DMS114 treated with DMSO at 0.1 percent for 48 hours (cell line): ENCODE measurements at regions not wholly inside any gene's neighbourhood (a gene's known extent, or its start where the extent isn't known, plus 50 kb on each side); places are given as distances from the start of the nearest gene placed in this dataset.

ENCODE experiments used
- DNase-seq: peaks from one replicate; lab custom pipeline; 2025; ENCODE audit not compliant: unreplicated experiment; lab: John Stamatoyannopoulos, UW

DNA sequence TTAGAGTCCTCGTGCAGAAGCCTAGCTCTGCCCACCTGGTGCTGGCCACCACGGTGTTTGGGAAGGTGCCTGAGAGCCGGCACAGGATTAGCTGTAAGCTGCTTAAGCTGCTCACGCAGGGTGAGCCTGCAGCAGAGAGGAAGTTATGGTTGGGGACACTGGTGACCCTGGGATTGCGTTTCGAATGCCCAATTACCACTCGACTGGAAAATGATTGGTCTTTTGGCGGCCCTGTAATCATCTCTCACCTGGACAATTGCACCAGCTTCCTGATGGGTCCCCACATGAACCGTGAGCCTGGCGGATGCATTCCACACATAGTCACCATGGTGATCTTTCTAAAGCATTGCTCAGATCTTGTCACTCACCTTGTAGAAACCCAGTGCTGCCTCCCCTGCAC is 442.3 kb upstream of the ZMIZ1 start:
- DNase-seq, result no peak

DNA sequence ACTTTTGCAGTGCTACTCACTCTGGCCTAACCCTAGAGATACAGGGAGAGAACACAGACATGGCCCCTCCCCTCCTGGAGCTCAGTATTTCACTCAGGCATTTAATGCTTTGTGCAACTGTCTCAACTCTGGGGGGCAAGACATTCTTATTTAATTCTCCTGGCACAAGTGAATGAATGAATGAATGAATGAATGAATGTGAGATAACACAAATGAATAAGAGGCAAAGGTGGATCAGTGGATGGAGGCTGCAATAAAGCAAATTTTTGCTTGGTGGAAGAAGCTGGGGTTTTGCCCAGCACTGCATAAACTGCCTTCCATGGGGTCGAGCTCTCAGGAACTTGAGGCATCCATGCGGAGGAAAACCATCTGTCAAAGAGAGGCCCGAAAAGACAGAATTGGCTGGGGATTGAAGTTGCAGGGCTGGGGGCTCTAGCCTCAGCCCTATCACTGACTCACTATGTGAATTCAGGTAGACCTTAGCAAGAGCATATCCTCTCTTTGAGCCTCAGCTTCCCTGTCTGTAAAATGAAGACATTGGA is 441.4 kb upstream of the ZMIZ1 start:
- DNase-seq, result no peak

DNA sequence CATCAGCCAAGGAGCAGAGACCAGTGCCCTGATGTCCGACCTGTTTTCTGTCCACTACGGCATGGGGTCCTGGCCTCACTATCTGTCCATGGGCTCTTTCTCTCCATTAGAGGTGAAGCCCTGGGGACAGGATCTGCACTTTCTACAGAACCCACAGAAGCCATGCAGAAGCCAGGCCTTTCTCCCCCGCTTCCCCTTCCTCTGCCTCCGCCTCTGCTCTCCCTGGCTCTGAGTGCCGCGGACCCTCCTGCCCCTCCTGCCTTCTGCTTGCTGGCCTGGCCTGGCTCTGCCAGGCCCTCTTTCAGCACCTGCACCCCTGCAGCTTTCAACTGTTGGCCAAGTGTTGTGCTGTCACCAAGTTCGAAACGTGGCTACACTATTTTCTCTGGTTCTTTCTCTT is 439.8 kb upstream of the ZMIZ1 start:
- no peak for DNase-seq

- DNase-seq, result no peak
Measured at GRCh38 chr10:78629773-78630172, 439.0 kb upstream of the ZMIZ1 start.

DNA sequence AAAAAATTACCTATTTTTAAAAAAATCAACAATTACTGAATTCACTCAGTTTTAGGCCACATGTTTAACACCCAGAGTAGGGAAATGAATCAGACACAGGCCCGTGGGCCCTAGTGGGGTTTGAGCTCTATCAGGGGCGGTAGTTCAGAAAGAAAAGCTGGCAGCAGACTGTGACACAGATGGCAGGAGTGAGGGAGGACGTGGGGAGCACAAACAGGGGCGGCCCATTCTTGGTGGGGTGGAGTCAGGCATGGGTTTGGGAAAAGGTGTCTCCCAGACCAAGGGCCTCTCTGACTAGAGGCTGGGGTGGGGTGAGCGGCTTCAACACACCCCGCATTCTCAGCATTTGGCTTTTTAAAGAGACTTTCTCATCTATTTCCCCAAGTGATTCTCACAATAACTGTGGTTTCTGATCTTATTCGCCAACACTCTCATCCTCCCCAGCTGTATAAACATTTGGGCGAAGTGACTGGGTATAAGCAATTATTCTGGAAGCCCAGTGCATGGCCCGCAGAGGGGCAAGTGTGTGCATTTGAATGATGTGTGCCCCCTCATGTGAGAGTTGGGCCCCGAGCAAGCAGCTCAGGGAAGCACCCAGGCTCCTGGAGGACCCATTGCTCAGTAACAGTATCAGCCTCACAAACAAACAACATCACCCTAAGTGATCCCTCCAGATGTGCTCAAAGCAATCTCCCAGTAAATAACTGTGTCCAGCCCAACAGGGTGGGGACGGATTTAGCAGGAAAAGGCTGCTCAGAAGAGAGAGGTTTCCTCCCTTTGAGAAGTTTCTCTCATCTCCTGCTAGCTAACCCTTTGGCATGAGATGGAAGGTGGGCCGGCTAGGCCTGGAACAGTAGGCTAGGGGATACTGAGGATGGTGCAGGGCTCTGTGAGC is 437.6 kb upstream of the ZMIZ1 start:
- DNase-seq, result no peak

GRCh38 chr10:78634389-78634815 is 434.4 kb upstream of the ZMIZ1 start:
- DNase-seq, result no peak

DNA sequence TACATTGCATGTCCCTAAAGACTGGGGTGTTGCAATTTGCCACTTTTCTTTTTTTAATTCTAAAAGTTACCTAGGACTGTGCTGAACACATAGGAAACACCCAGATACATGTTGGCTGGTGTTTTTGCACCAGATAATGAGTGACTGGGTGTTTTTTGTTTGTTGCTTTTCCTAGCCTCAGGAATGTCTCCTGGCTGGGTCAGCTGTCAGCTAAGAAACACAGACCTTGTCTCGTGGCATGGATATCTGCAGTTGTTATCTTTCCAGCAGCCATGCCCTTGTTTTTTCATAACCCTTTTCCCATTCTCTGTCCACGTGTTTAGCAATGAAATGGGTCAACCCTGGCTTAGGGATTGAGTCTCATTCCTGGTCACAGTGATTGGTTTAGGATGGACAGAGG is 433.9 kb upstream of the ZMIZ1 start:
- DNase-seq, result no peak

DNA sequence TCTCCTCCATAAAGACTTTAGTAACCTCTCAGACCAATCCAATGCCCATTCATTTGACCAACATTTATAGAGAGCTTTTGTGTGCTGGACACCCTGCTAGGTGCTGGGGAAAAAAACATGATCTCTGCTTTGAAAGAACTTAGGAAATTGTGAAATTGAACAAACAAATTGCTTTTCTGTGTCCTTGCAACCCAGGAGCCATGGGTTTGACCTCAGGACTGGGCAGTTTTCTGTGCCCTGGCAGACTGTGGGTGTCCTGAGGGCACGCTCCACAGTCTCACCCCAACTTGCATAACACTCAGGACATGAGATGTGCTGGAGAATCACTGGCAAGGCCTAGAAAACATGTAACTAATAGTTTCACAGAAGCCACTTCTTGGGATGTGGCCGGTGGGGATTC is 429.1 kb upstream of the ZMIZ1 start:
- no peak for DNase-seq

GRCh38 chr10:78640796-78641636 is 427.8 kb upstream of the ZMIZ1 start:
- DNase-seq, result no peak

DNA sequence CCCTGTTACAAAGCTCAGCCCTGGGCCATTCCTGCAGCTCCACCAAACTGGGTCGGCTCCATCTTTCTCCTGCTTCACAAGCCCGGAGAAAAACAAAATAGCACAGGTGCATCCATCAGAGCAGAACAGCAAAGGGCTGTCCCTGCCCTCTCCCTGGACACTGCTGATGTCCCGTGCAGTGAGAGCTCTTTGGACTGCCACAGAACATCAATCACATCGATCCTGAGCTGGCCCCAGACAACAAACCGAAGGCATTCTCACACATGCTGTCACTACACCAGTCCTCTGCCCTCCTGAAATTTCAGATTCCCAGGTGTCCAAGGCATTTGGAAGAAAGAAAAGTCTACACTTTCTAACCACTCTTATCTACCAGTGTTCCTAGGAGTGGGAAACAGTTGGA is 427.1 kb upstream of the ZMIZ1 start:
- no peak for DNase-seq

DNA sequence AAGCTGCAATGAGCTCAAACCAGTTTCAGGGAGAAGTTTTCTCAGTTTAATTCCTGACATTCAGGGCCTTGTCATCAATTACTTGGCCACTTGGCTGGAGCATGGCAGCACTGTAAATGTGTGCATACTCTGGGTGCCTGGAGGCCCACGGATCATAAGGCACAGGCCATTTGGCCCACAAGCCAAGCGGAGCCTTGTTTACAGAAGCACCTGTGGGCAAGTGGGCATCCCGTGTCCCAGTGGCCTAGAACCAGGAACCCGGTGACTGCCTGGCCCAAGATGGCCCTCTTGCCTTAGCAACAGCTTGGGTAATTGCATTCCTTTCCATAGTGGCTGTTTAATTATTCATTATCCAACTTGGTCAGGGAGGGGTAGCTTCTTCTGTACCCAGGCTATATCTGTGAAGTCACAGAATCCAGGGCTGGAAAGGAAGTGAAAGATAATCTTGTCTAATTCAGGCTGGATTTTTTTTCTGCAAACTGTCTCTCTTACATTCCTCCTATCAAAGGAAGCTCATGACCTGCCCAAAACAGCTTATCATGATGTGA is 426.4 kb upstream of the ZMIZ1 start:
- DNase-seq, result no peak

GRCh38 chr10:78643513-78643912 is 425.3 kb upstream of the ZMIZ1 start:
- DNase-seq, result no peak

DNA sequence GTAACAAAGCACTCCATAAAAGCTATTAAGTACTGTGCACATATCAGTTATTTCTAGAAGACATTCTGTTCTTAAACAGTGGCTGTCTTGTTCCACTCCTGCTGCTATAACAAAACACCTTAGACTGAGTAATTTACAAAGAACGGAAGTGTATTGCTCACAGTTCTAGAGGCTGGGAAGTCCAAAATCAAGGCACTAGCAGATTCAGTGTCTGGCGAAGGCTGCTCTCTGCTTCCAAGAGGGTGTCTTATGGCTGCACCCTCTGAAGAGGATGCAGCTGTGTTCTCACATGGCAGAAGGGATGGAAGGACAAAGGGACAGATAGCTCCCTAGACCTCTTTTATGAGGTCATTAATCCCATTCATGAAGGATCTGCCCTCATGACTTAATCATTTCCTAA is 424.2 kb upstream of the ZMIZ1 start:
- no peak for DNase-seq

DNA sequence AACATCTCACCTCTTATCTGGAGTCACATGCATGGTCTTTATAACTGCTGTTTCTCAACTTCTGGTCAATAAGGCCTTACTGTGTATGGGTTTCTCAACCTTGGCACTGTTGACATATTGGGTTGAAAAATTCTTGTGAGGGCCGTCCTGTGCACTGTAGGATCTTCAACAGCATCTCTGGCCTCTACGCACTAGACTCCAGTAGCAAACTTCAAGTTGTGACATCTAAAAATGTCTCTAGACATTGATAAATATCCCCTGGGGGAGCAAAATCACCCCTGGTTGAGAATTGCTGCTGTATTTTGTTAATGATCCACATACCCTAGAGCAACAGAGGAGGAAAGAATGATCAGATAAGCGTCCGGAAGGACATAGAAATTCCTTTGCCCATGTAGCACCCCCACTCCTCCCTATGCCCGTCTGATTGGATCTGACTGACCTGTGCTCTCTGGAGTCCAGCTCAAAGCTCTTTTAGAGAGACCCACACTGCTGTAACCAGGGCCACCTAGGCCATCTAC is 423.5 kb upstream of the ZMIZ1 start:
- no peak for DNase-seq

DNA sequence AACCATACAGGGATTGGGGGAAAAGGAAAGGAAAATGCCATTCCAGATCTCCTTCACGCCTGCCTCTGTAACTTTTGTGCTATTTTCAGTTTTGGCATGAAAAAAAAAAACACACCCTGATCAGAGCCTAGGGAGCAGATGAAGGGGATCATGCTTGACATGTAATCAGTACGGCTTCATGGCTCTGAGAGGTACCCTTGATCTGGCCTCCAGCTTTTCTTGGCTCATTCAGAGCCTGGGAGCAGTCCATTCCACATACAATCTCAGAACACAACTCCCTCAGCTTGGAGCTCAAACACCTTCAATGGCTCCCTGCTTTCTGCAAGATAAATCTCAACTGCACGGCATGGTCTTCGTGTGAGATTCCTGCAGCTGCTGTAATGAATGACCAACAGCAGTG is 422.8 kb upstream of the ZMIZ1 start:
- no peak for DNase-seq

GRCh38 chr10:78648256-78648860 is 420.4 kb upstream of the ZMIZ1 start:
- no peak for DNase-seq

GRCh38 chr10:78649429-78649828 is 419.3 kb upstream of the ZMIZ1 start:
- DNase-seq, result no peak

DNA sequence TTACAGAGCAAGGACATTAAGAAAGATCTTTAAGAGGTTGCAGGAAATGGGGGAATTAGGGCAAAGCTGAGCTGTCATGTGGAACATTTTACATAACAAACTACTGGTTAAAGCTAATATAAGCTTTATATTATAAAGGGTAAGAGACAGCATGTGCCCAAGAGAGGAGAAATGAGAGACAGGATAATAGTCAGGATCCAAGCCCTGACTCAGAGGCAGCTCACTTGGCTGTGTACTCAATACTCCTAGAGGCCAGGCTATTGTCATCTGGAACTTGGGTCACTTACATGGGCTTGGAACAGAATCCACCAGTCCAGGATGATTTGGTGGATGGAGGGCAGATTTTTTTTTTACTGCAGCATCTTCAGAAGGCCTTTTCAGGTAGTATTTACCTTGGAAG is 418.6 kb upstream of the ZMIZ1 start:
- DNase-seq, result no peak

DNA sequence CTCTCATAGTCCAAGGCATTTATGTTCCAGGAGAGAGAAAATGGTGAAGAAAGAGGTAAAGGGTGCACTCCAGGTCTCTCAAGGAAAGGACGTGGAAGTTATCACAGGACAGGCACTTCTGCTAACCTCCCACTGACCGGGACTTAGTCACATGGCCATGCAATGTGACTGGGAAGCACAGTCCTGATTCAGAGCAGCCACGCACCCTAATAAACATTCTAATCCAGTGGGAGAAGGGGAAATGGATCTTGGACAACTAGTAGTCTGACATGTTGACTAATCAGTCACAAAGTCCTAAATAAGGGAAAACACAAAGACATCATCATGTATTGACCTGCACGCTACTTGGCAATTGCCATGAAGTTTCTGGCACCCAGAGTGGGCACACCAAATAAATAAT is 417.5 kb upstream of the ZMIZ1 start:
- DNase-seq, result no peak

DNA sequence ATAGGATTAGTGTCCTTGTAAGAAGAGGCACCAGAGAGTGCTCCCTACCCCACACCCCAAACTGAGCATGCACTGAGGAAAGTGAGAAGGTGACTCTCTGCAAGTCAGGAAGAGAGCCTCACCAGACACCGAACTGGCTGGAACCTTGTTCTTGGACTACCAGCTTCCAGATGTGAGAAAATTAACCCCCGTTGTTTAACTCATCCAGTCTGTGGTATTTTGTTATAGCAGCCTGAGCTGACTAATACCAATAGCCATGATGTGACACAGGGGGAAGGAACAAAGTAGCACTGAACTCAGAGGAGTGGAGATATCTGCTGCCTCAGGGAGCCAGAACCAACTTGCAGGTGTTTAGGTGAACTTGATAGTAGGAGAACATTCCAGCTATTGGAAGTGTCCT is 415.2 kb upstream of the ZMIZ1 start:
- DNase-seq, result no peak

- DNase-seq, result no peak
Measured at GRCh38 chr10:78654047-78654590, 414.6 kb upstream of the ZMIZ1 start.
